ENCODE measurements at regions not wholly inside any gene's neighbourhood (a gene's known extent, or its start where the extent isn't known, plus 50 kb on each side); places are given as distances from the start of the nearest gene placed in this dataset.

- TF ChIP-seq ATF2 (IDR thresholded peaks at IDR 0.05; ENCODE audit: low read length), result no peak
These were observed 89.2 kb upstream of the GLS start (continued) for GRCh38 chr2:190791347-190791975.

- no peaks in the 10 kb centered on the region for H3K79me2 ChIP-seq (ENCODE audit: control insufficient read depth, insufficient read depth, low read length)
- RAD21 ChIA-PET (ENCODE audit: unreplicated experiment), result interaction anchor here (1.2 to 1.9 kb wide), 4 partner anchors 8 to 113 kb away, joined by 3 to 8 read pairs (median 6); no protein-coding TSS in a partner anchor
- no peak overlapping the region for H3K9ac ChIP-seq (ENCODE audit: control insufficient read depth, insufficient read depth, low read length)
- H3K9me3 ChIP-seq (replicated peaks; ENCODE audit: control insufficient read depth, insufficient read depth, low read length), result no peaks in the 10 kb centered on the region
- DNase-seq (ENCODE audit: low read depth, low spot score) (no peak), FAIRE-seq (no peak), ATAC-seq (no peak)
- no peaks in the 10 kb centered on the region for H3K4me1 ChIP-seq (ENCODE audit: control insufficient read depth, insufficient read depth, low read length)
- H3K27me3 ChIP-seq (replicated peaks in 1 of 2; ENCODE audit: control insufficient read depth in 2 of 2, insufficient read depth in 2 of 2, low read length in 1 of 2), result no peaks in the 10 kb centered on the region; a peak in 1 of 4 replicates
- in situ Hi-C loops (cut with MboI), result no loop called here
- POLR2A ChIA-PET, result interaction anchor here (0.6 kb wide), 4 partner anchors 90 to 474 kb away, joined by 3 read pairs; no protein-coding TSS in a partner anchor
- H3K36me3 ChIP-seq (ENCODE audit: control insufficient read depth in 2 of 2, insufficient read depth in 2 of 2, low read length in 1 of 2), result no peaks in the 10 kb centered on the region
- 95% methylated on average over 1 of the region's 1 CpG for WGBS (ENCODE audit: insufficient coverage, insufficient replicate concordance, low lambda C conversion rate, missing lambda C conversion rate)
- H4K20me1 ChIP-seq (ENCODE audit: control insufficient read depth, insufficient read depth), result no peaks in the 10 kb centered on the region
- BruUV-seq (replicated peaks), result no TSS peak
- no peak overlapping the region for H3K27ac ChIP-seq (ENCODE audit: control insufficient read depth, insufficient read depth)
- SMC1A ChIA-PET (ENCODE audit: uncharacterized antibody, unreplicated experiment), result interaction anchor here (1.0 to 3.8 kb wide), 8 partner anchors 9 to 275 kb away, joined by 3 to 19 read pairs (median 6); no protein-coding TSS in a partner anchor
- intact Hi-C loops (cut with micrococcal nuclease; ENCODE audit: unreplicated experiment), result no loop called here
- no peak overlapping the region for H2AFZ ChIP-seq (ENCODE audit: control insufficient read depth, low read depth, low read length)
- H3K4me2 ChIP-seq (ENCODE audit: control insufficient read depth, insufficient read depth), result no peak overlapping the region
- CTCF ChIA-PET, result interaction anchor here (0.7 to 3.5 kb wide), 6 partner anchors 8 to 400 kb away, joined by 3 to 21 read pairs (median 4); no protein-coding TSS in a partner anchor
- no peak overlapping the region for H3K4me3 ChIP-seq
- TF ChIP-seq BRCA1 (IDR thresholded peaks at IDR 0.05; ENCODE audit: low read depth, low read length) (no peak), YY1 (IDR thresholded peaks at IDR 0.05; ENCODE audit: low read depth, low read length) (no peak), REST (IDR thresholded peaks at IDR 0.05; ENCODE audit: low read depth, low read length) (no peak), WRNIP1 (IDR thresholded peaks at IDR 0.05; ENCODE audit: borderline replicate concordance, low read depth, low read length) (no peak), SREBF2 (IDR thresholded peaks at IDR 0.05; ENCODE audit: low read length) (no peak), EP300 (IDR thresholded peaks at IDR 0.05; ENCODE audit: borderline replicate concordance in 1 of 2, control insufficient read depth in 1 of 2, low read depth in 2 of 2, low read length in 2 of 2) (no peak), SKIL (IDR thresholded peaks at IDR 0.05; ENCODE audit: low read depth, poor library complexity, severe bottlenecking) (no peak)
These were observed 88.5 kb upstream of the GLS start for GRCh38 chr2:190791976-190792575.
